ENCODE measurements at regions not wholly inside any gene's neighbourhood (a gene's known extent, or its start where the extent isn't known, plus 50 kb on each side); places are given as distances from the start of the nearest gene placed in this dataset.
"Not testable (repeated sequence)": the region's sequence is repeated elsewhere in the genome, so short reads cannot be mapped to it uniquely, and the experiment has no call there.

GRCh38 chr5:173667702-173668101, 51.3 kb upstream of the BOD1 start:
- DNase-seq, result no peak

- no peak for DNase-seq
These were observed 51.9 kb upstream of the BOD1 start for GRCh38 chr5:173668245-173668800.

GRCh38 chr5:173668910-173669309, 52.5 kb upstream of the BOD1 start:
- no peak for DNase-seq

GRCh38 chr5:173669483-173669882, 53.0 kb upstream of the BOD1 start:
- no peak for DNase-seq

- no peak for DNase-seq
These were observed 53.7 kb upstream of the BOD1 start for GRCh38 chr5:173670130-173670651.

- DNase-seq, result no peak
These were observed 54.3 kb upstream of the BOD1 start for GRCh38 chr5:173670791-173671120.

GRCh38 chr5:173671121-173671949, 54.9 kb upstream of the BOD1 start:
- no peak for DNase-seq

GRCh38 chr5:173672166-173672565, 55.7 kb upstream of the BOD1 start:
- DNase-seq, result no peak

GRCh38 chr5:173672891-173673290, 56.4 kb upstream of the BOD1 start:
- DNase-seq, result no peak

GRCh38 chr5:173673295-173674101, 57.0 kb upstream of the BOD1 start:
- DNase-seq, result no peak

GRCh38 chr5:173675287-173675996, 59.0 kb upstream of the BOD1 start:
- no peak for DNase-seq

- DNase-seq, result no peak
These were observed 59.9 kb upstream of the BOD1 start for GRCh38 chr5:173676375-173676774.

GRCh38 chr5:173677125-173677672, 60.7 kb upstream of the BOD1 start:
- no peak for DNase-seq

- no peak for DNase-seq
These were observed 63.6 kb upstream of the BOD1 start for GRCh38 chr5:173679909-173680630.

GRCh38 chr5:173680660-173681242, 64.3 kb upstream of the BOD1 start:
- no peak for DNase-seq

- DNase-seq, result no peak
These were observed 65.9 kb upstream of the BOD1 start for GRCh38 chr5:173682313-173682712.

- not testable (repeated sequence) for DNase-seq
These were observed 68.1 kb upstream of the BOD1 start for GRCh38 chr5:173684535-173684934.

- no peak for DNase-seq
These were observed 70.5 kb upstream of the BOD1 start for GRCh38 chr5:173686950-173687349.

- DNase-seq, result no peak
These were observed 72.3 kb upstream of the BOD1 start for GRCh38 chr5:173688703-173689102.

GRCh38 chr5:173689171-173689736, 72.8 kb upstream of the BOD1 start:
- DNase-seq, result no peak
